ENCODE measurements at regions not wholly inside any gene's neighbourhood (a gene's known extent, or its start where the extent isn't known, plus 50 kb on each side); places are given as distances from the start of the nearest gene placed in this dataset.

GRCh38 chr13:58587183-58587582 lies 955.6 kb downstream of the PCDH17 start:
- no peaks in the 10 kb centered on the region for H3K79me2 ChIP-seq

DNA sequence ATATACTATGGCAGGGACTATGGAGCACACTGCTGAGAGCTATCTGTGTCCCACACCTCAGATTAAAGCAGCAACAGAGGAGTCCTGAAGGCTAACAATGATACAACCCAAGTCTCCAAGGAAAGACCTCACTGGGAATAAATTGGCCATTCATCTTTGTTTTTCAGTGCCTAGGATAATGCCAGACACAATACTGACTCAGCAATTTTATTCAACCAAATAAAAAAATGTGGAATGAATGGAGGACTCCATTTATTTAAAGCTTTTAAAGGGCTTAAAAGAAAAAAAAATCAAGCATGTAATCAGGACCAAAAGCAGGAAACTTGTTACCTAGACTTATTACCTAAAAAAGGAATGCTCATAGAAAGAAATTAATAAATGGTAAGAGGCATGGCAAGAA lies 960.5 kb downstream of the PCDH17 start:
- H3K9ac ChIP-seq, result no peak overlapping the region
- no peaks in the 10 kb centered on the region for H3K9me3 ChIP-seq (ENCODE audit: control insufficient read depth, low read length)
- H3K36me3 ChIP-seq (ENCODE audit: control insufficient read depth, insufficient read depth, low read length), result no peaks in the 10 kb centered on the region
- no peak for TF ChIP-seq CTCF (IDR thresholded peaks at IDR 0.05)
- no peaks in the 10 kb centered on the region for H3K4me1 ChIP-seq
- no peak overlapping the region for H2AFZ ChIP-seq
- H3K27ac ChIP-seq, result no peak overlapping the region
- H3K4me2 ChIP-seq (ENCODE audit: low read length), result no peak overlapping the region
- H3K79me2 ChIP-seq, result no peaks in the 10 kb centered on the region
- H3K4me3 ChIP-seq (ENCODE audit: low read depth, low read length), result no peak overlapping the region
- no peaks in the 10 kb centered on the region for H3K27me3 ChIP-seq (ENCODE audit: control insufficient read depth, insufficient read depth, low read length)

More at GRCh38 chr13:58587183-58587582, 955.6 kb downstream of the PCDH17 start:
- no peaks in the 10 kb centered on the region for H3K4me1 ChIP-seq
- H3K9me3 ChIP-seq (ENCODE audit: control insufficient read depth, low read length), result no peaks in the 10 kb centered on the region
- H3K27me3 ChIP-seq (ENCODE audit: control insufficient read depth, insufficient read depth, low read length), result no peaks in the 10 kb centered on the region
- no peak overlapping the region for H2AFZ ChIP-seq
- no peak for TF ChIP-seq CTCF (IDR thresholded peaks at IDR 0.05)
- H3K9ac ChIP-seq, result no peak overlapping the region
- no peak overlapping the region for H3K4me3 ChIP-seq (ENCODE audit: low read depth, low read length)
- no peaks in the 10 kb centered on the region for H3K36me3 ChIP-seq (ENCODE audit: control insufficient read depth, insufficient read depth, low read length)
- no peak overlapping the region for H3K27ac ChIP-seq
- no peak overlapping the region for H3K4me2 ChIP-seq (ENCODE audit: low read length)

DNA sequence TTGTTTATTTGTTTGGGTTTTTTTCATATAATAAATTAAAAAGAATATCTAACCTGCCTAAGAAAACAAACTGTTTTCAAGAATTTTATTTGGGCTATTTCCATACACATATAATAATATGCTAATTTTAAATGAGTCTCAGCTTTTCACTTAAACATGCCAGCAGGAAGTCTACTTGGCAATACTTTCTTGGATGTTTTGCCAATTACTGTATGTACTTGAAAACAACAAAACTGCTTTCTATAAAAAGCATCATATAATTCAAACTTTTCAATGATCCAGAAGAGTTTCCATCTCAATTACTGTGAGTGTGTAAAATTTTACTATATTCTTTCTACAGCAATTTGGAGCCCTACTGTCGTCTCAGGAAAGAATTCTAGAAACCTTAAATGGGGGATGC lies 961.2 kb downstream of the PCDH17 start:
- H3K79me2 ChIP-seq, result no peaks in the 10 kb centered on the region
- no peak for TF ChIP-seq CTCF (IDR thresholded peaks at IDR 0.05)
- H3K27ac ChIP-seq, result no peak overlapping the region
- no peaks in the 10 kb centered on the region for H3K9me3 ChIP-seq (ENCODE audit: control insufficient read depth, low read length)
- no peak overlapping the region for H3K9ac ChIP-seq
- H2AFZ ChIP-seq, result no peak overlapping the region
- no peak overlapping the region for H3K4me3 ChIP-seq (ENCODE audit: low read depth, low read length)
- no peaks in the 10 kb centered on the region for H3K27me3 ChIP-seq (ENCODE audit: control insufficient read depth, insufficient read depth, low read length)
- no peak overlapping the region for H3K4me2 ChIP-seq (ENCODE audit: low read length)
- no peaks in the 10 kb centered on the region for H3K36me3 ChIP-seq (ENCODE audit: control insufficient read depth, insufficient read depth, low read length)
- no peaks in the 10 kb centered on the region for H3K4me1 ChIP-seq

- Histone ChIP-seq H3K27me3 (ENCODE audit: control insufficient read depth, insufficient read depth, low read length) (no peaks in the 10 kb centered on the region), H3K4me3 (ENCODE audit: low read depth, low read length) (no peak overlapping the region), H3K4me1 (no peaks in the 10 kb centered on the region), H3K79me2 (no peaks in the 10 kb centered on the region), H3K27ac (no peak overlapping the region), H2AFZ (no peak overlapping the region), H3K9ac (no peak overlapping the region), H3K4me2 (ENCODE audit: low read length) (no peak overlapping the region), H3K9me3 (ENCODE audit: control insufficient read depth, low read length) (no peaks in the 10 kb centered on the region), H3K36me3 (ENCODE audit: control insufficient read depth, insufficient read depth, low read length) (no peaks in the 10 kb centered on the region)
- no peak for TF ChIP-seq CTCF (IDR thresholded peaks at IDR 0.05)
These were observed 963.4 kb downstream of the PCDH17 start for GRCh38 chr13:58594747-58595600.

GRCh38 chr13:58597552-58597951 lies 966.0 kb downstream of the PCDH17 start:
- Histone ChIP-seq H3K4me1 (no peaks in the 10 kb centered on the region), H3K27me3 (ENCODE audit: control insufficient read depth, insufficient read depth, low read length) (no peaks in the 10 kb centered on the region), H3K9me3 (ENCODE audit: control insufficient read depth, low read length) (no peaks in the 10 kb centered on the region), H3K9ac (no peak overlapping the region), H3K79me2 (no peaks in the 10 kb centered on the region), H2AFZ (no peak overlapping the region), H3K36me3 (ENCODE audit: control insufficient read depth, insufficient read depth, low read length) (no peaks in the 10 kb centered on the region), H3K4me2 (ENCODE audit: low read length) (no peak overlapping the region), H3K4me3 (ENCODE audit: low read depth, low read length) (no peak overlapping the region), H3K27ac (no peak overlapping the region)
- no peak for TF ChIP-seq CTCF (IDR thresholded peaks at IDR 0.05)
